ENCODE measurements at regions not wholly inside any gene's neighbourhood (a gene's known extent, or its start where the extent isn't known, plus 50 kb on each side); places are given as distances from the start of the nearest gene placed in this dataset.

DNA sequence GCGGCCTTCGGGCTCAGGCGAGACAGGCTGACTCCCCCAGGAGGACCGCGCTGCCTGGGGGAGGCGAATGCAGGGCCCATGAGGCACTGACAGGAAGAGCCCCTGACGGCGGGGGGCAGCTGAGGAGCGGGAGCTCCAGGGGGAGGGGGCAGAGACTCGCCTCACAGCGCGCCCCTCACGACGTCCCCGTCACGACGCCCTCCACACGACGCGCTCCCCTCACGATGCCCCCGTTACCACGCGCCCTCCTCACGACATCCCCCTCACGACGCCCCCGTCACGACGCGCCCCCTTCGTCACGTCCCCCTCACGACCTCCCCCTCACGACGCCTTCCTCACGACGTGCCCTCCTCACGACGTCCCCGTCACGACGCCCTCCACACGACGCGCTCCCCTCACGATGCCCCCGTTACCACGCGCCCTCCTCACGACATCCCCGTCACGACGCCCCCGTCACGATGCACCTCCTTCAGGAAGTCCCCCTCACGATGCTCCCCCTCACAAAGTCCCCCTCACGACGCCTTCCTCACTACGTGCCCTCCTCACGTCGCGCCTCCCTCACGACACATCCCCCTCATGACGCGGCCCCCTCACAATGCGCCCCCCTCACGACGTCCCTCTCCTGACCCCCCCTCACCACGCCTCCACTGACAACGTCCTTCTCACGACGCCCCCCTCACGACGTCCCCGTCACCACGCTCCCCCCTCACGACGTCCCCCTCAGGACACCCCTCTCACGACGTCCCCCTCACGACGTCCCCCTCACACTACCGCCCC, 99.6 kb downstream of the ING1 start:
- Histone ChIP-seq H3K4me1 (ENCODE audit: insufficient read depth, low read length) (peaks cover 13% of the 10 kb centered on the region), H3K36me3 (ENCODE audit: low read depth, low read length) (no peaks in the 10 kb centered on the region), H3K4me3 (ENCODE audit: low read length) (no peak overlapping the region), H3K27me3 (ENCODE audit: low read length) (peaks cover 25% of the 10 kb centered on the region), H2AFZ (ENCODE audit: low read length) (no peak overlapping the region), H3K79me2 (ENCODE audit: low read length) (no peaks in the 10 kb centered on the region), H3K9ac (ENCODE audit: low read length) (no peak overlapping the region), H4K20me1 (ENCODE audit: low read length) (no peaks in the 10 kb centered on the region), H3K9me2 (replicated peaks; ENCODE audit: low read length) (no peaks in the 10 kb centered on the region), H3K27ac (ENCODE audit: low read length) (no peak overlapping the region), H3K9me3 (ENCODE audit: low read length) (no peaks in the 10 kb centered on the region), H3F3A (ENCODE audit: low read length, unreplicated experiment) (no peaks in the 10 kb centered on the region), H3K4me2 (ENCODE audit: low read length) (no peak overlapping the region)
- intact Hi-C loops (cut with micrococcal nuclease), result no loop called here
- no TSS peak for BruUV-seq (replicated peaks)
- TF ChIP-seq, protein P1, sequence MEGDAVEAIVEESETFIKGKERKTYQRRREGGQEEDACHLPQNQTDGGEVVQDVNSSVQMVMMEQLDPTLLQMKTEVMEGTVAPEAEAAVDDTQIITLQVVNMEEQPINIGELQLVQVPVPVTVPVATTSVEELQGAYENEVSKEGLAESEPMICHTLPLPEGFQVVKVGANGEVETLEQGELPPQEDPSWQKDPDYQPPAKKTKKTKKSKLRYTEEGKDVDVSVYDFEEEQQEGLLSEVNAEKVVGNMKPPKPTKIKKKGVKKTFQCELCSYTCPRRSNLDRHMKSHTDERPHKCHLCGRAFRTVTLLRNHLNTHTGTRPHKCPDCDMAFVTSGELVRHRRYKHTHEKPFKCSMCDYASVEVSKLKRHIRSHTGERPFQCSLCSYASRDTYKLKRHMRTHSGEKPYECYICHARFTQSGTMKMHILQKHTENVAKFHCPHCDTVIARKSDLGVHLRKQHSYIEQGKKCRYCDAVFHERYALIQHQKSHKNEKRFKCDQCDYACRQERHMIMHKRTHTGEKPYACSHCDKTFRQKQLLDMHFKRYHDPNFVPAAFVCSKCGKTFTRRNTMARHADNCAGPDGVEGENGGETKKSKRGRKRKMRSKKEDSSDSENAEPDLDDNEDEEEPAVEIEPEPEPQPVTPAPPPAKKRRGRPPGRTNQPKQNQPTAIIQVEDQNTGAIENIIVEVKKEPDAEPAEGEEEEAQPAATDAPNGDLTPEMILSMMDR (conservative IDR thresholded peaks at IDR 0.05; ENCODE audit: low read depth, low read length), result no peak
- TF ChIP-seq EZH2 (IDR thresholded peaks at IDR 0.05; ENCODE audit: low read length, unreplicated experiment) (no peak), EZH2phosphoT487 (IDR thresholded peaks at IDR 0.05; ENCODE audit: borderline replicate concordance, low read length) (no peak)
- DNase-seq (no peak), ATAC-seq (no peak)
- POLR2A ChIA-PET (ENCODE audit: unreplicated experiment), result no interaction called here
- CTCF ChIA-PET, result no interaction called here

DNA sequence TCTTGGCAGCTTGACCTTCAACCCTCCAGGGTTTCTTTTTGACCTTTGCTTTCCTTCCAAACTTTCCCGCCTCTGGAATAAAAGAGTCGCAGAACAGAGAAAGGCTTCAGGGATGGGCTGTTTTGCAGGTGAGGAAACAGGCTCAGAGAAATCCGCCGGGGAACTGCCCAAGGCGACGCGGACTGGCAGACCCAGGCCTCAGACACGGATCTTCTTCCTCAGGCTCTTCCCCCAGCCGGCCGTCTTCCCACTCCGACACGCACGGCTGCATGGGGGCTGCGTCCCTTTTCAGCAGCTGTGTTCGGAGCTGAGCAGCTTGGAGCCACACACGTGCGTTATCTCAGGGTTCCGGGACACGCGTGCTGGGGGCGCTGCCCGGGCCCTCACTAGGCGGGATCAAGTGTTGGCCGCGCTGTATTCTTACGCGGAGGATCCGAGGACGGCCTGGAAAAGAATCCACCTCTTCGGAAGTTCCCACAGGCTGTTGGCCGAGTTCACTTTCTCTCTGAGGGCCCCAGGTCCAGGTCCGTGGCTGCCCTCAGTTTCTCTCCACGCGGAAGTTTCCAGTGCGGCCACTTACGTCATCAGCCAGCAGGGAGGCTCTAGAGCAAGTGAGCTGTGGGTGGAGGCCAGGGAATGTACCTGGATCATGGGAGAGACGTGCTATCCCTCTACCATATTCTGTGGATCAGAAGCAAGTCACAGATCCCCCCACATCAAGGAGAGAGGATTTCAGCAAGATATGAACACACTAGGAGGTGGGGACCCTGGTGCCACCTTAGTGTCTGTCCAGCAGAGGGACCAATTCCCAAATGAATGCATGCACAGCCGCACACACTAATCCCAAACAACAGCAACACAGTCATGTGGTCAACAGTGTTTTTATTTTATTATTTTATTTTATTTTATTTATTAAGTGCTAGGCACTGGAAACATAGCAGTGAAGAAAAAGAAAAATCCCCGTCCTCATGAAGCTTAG, 100.4 kb downstream of the ING1 start:
- ChIA-PET CTCF (no interaction called here), POLR2A (ENCODE audit: unreplicated experiment) (no interaction called here)
- Histone ChIP-seq H3K9ac (ENCODE audit: low read length) (no peak overlapping the region), H3K9me3 (ENCODE audit: low read length) (no peaks in the 10 kb centered on the region), H3K36me3 (ENCODE audit: low read depth, low read length) (no peaks in the 10 kb centered on the region), H4K20me1 (ENCODE audit: low read length) (no peaks in the 10 kb centered on the region), H2AFZ (ENCODE audit: low read length) (no peak overlapping the region), H3K9me2 (replicated peaks; ENCODE audit: low read length) (no peaks in the 10 kb centered on the region), H3K4me2 (ENCODE audit: low read length) (no peak overlapping the region), H3F3A (ENCODE audit: low read length, unreplicated experiment) (no peaks in the 10 kb centered on the region), H3K79me2 (ENCODE audit: low read length) (no peaks in the 10 kb centered on the region), H3K4me3 (ENCODE audit: low read length) (no peak overlapping the region), H3K4me1 (ENCODE audit: insufficient read depth, low read length) (peaks cover 13% of the 10 kb centered on the region), H3K27me3 (ENCODE audit: low read length) (peaks cover 18% of the 10 kb centered on the region), H3K27ac (ENCODE audit: low read length) (no peak overlapping the region)
- intact Hi-C loops (cut with micrococcal nuclease), result no loop called here
- ATAC-seq (peak; percentile 53; the same call in 1 of the 2 replicates), DNase-seq (no peak)
- no TSS peak for BruUV-seq (replicated peaks)
- no peak for TF ChIP-seq EZH2 (IDR thresholded peaks at IDR 0.05; ENCODE audit: low read length, unreplicated experiment)
- TF ChIP-seq, protein P1 (conservative IDR thresholded peaks at IDR 0.05; ENCODE audit: low read depth, low read length), result peak; percentile 25; the same call in 1 of the 2 replicates
- no peak for TF ChIP-seq EZH2phosphoT487 (IDR thresholded peaks at IDR 0.05; ENCODE audit: borderline replicate concordance, low read length)

Data from PC-3 (cell line).